ENCODE measurements at regions not wholly inside any gene's neighbourhood (a gene's known extent, or its start where the extent isn't known, plus 50 kb on each side); places are given as distances from the start of the nearest gene placed in this dataset.

DNA sequence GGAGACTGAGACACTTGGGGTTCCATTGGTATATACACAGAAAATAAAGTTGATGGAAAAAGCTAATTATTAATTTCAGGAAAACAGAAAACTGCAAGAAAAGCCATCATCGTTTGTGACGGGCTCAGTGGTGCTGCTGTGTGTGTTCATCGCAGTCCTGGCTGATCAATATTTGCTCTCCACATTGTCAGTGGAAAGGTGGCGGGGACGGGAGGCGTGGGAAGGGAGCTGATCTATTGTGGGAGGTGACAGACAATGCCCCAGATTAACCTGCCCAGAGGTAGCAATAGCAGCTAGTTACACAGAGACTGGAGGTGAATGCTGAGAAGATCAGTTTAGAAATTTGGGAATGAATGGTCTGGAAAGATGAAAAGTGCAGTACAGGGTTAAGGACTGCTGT is 50.0 kb upstream of the CTDP1 start:
- H3K36me3 ChIP-seq (ENCODE audit: insufficient read depth, low read length): no peaks in the 10 kb centered on the region
- Mint-ChIP-seq H3K27ac (ENCODE audit: unreplicated experiment) (no peak overlapping the region), H3K27me3 (ENCODE audit: low read depth, unreplicated experiment) (peaks cover 41% of the 10 kb centered on the region), H3K9me3 (ENCODE audit: unreplicated experiment) (peaks cover 4% of the 10 kb centered on the region), H3K4me1 (ENCODE audit: low read depth, unreplicated experiment) (peaks cover 13% of the 10 kb centered on the region), H3K36me3 (ENCODE audit: low read depth, unreplicated experiment) (no peaks in the 10 kb centered on the region), H3K4me3 (ENCODE audit: unreplicated experiment) (no peak overlapping the region)
- TF ChIP-seq, protein P1, sequence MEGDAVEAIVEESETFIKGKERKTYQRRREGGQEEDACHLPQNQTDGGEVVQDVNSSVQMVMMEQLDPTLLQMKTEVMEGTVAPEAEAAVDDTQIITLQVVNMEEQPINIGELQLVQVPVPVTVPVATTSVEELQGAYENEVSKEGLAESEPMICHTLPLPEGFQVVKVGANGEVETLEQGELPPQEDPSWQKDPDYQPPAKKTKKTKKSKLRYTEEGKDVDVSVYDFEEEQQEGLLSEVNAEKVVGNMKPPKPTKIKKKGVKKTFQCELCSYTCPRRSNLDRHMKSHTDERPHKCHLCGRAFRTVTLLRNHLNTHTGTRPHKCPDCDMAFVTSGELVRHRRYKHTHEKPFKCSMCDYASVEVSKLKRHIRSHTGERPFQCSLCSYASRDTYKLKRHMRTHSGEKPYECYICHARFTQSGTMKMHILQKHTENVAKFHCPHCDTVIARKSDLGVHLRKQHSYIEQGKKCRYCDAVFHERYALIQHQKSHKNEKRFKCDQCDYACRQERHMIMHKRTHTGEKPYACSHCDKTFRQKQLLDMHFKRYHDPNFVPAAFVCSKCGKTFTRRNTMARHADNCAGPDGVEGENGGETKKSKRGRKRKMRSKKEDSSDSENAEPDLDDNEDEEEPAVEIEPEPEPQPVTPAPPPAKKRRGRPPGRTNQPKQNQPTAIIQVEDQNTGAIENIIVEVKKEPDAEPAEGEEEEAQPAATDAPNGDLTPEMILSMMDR (IDR thresholded peaks at IDR 0.05; ENCODE audit: insufficient read depth, low read depth, low read length): no peak
- TF ChIP-seq EZH2 (IDR thresholded peaks at IDR 0.05; ENCODE audit: insufficient read depth, low read length): no peak
- H3K9me3 ChIP-seq (ENCODE audit: insufficient read depth, low read depth, low read length): no peaks in the 10 kb centered on the region
- H4K20me1 ChIP-seq (ENCODE audit: insufficient read depth, low read length): no peaks in the 10 kb centered on the region
- H3K79me2 ChIP-seq (ENCODE audit: insufficient read depth, low read length): no peaks in the 10 kb centered on the region
- H3K4me3 ChIP-seq (ENCODE audit: insufficient read depth, low read depth, low read length): no peak overlapping the region
- DNase-seq (ENCODE audit: low read depth) (no peak), FAIRE-seq (no peak)
- no peak overlapping the region for H3K27ac ChIP-seq (ENCODE audit: low read depth, low read length)
- H3K9ac ChIP-seq (ENCODE audit: low read length): no peak overlapping the region
- H3K27me3 ChIP-seq (ENCODE audit: insufficient read depth, low read length): peaks cover 18% of the 10 kb centered on the region
- no peak overlapping the region for H2AFZ ChIP-seq (ENCODE audit: low read depth, low read length)
- no peak overlapping the region for H3K4me2 ChIP-seq (ENCODE audit: low read length)
- H3K4me1 ChIP-seq (ENCODE audit: insufficient read depth, low read length): no peaks in the 10 kb centered on the region

All from astrocyte (in vitro differentiated cells and primary cell).